ENCODE measurements at regions not wholly inside any gene's neighbourhood (a gene's known extent, or its start where the extent isn't known, plus 50 kb on each side); places are given as distances from the start of the nearest gene placed in this dataset.
A peak's percentile ranks its signal among the peaks of the same experiment; 100 is the strongest.

- no peak for DNase-seq (ENCODE audit: low spot score)
Measured at GRCh38 chr17:34140006-34140405, 115.1 kb upstream of the CCL2 start.

GRCh38 chr17:34141590-34141989, 113.5 kb upstream of the CCL2 start:
- no peak for DNase-seq (ENCODE audit: low spot score)

GRCh38 chr17:34143430-34143829, 111.7 kb upstream of the CCL2 start:
- no peak for DNase-seq (ENCODE audit: low spot score)

- DNase-seq (ENCODE audit: low spot score) = peak; percentile 7
Measured at GRCh38 chr17:34146440-34147043, 108.5 kb upstream of the CCL2 start.

DNA sequence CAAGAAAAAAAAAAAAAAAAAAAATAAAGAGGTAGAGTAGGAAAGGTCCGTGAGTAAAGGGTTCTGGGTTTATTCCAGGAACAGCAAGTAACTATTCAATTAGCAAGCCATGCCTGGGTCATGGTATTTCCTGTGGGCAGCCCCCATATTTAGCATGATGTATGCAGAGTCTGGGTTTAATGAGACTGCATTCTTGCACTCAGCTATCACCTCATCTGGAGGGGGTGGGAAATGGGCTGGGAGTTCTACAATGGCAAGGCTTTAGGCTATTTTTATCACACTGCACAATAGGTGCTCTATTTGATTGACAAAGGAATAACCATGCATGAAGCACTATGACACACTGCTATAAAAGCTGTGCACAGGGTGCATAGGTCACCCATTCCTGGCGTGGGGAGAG, 104.0 kb upstream of the CCL2 start:
- DNase-seq (ENCODE audit: low spot score) = no peak

DNA sequence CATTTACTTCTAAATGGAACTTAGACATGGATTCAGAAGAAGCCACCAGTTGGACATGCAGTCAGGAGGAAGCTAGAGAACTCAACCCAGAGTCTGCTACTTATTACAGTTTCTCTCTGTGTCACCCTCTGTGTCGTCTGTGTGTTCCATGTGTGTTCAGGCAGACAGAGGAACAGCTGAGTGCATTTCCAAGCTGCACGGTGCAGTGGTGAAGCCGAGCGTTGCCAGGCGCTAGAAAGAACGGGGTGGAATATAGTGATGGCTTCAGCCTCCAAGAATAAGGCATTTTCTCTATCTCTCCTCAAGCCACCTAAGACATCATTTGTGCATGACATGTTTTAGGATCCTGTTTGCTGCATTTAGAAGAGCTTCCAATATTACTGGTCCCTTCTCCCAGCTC, 101.1 kb upstream of the CCL2 start:
- no peak for DNase-seq (ENCODE audit: low spot score)

DNA sequence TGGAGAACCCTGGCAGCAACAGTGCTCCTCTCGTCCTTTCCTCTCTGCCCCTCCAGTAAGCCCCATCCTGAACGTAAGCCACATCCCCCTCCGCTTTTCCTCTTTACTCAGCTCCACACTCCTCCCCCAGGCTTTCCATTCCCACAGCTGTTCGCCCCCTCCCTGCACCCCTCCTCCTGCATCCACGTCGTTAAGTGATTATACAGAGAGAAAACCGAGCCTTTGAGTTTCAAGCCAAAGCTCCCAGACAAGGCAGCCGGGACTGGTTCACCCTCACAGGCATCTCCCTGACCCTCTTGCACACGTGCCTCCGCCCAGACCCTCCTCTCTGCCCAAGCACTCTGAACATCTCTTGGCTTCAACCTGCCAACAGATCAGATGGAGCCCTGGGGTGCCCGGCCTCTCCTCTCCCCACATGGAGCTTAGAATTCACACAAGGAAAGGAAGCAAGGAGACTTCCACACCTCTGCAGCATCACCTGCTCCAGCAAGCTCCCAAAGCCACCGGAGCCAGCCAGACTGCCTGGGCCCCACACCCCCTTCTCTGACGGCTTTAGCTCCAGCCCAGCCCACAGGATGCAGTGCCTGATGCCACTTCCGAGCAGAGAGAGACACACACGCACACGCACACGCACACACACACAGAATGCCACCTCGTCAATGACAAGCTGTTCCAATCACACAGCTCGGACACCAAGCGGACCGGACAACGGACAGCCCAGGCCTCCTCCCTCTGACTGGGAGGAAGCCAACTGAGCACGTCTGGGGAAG, 99.9 kb upstream of the CCL2 start:
- no peak for DNase-seq (ENCODE audit: low spot score)

DNA sequence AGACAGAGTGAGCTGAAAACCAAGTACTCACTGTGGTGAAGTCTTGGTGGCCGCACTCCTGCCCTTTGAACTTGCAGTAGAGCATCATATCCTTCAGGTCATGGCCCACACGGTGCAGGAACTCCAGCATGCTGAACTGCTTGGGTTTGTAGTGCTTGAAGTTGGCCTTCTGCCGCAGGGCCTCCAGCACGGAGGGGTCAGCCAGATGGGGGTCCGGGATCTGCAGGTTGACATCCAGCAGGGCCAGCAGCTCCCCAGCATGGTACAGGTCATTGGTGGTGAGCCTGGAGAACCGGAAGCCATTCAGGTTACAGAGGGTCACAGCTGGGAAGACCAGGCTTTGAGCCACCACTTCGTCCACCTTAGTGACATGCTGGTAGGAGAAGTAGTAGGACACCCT, 99.1 kb upstream of the CCL2 start:
- no peak for DNase-seq (ENCODE audit: low spot score)

GRCh38 chr17:34156401-34156740, 98.7 kb upstream of the CCL2 start:
- DNase-seq (ENCODE audit: low spot score) = no peak

DNA sequence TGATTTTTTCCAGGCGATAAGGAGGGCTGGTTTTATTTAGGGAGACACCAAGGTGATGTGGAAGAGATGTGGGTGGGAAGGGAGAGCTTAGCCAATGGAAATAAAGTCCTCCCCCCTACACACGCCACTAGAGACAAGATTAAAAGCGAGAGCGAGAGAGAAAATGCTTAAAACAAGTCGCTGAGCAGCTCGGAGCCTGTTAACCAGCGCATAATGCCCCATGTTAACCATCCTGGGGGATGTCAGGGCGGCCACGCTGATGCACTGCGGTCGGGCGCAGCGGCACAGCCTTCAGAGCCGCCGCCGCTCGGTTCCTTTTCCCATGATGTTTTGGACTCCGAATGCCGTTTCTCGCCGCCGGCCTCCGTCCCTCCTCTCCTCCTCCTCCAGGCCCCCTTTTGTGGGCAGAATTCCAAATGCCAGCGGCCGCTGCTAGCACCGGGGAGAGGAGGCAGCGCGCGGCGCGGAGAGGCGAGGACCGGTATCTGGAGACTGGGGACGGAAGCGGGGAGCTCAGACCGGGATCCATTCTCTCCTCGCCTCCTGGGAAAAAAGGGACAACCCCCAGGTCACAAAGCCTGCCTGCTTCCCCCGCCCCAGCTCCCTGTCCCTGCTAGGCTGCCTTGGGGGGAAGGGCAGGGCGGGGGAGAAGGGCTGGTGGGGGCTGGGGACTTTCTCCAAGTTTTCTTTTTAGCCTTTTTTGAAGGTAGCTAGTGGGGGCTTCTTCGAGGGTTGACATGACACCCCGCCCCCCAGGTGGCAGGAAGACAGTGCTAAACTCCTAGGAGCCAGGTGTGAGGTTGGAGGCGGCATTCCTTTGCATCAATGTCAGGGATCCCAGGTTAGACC, 98.1 kb upstream of the CCL2 start:
- no peak for DNase-seq (ENCODE audit: low spot score)

- no peak for DNase-seq (ENCODE audit: low spot score)
Measured at GRCh38 chr17:34161690-34162089, 93.4 kb upstream of the CCL2 start.

- DNase-seq (ENCODE audit: low spot score) = no peak
Measured at GRCh38 chr17:34163123-34163522, 92.0 kb upstream of the CCL2 start.

DNA sequence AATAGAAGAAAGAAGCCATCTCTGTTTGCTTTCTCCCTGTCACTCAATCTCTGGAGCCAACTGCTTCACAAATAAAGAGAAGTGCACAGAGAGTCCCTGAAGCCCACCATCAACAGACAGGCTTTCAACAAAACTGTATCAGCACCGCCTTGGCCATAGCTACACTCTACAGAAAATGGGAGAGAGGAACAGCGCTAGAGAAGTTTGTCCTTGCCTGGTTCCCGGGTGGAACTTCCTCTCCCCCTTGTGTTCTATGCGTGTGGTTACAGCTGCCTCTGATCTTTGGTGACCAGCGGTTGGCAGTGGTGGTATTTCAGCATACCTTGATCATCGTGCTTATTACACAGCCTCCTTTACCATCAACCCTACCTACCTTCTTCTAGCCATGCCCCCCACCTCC, 91.4 kb upstream of the CCL2 start:
- DNase-seq (ENCODE audit: low spot score) = peak; percentile 30

- DNase-seq (ENCODE audit: low spot score) = no peak
Measured at GRCh38 chr17:34164837-34165236, 90.2 kb upstream of the CCL2 start.

- no peak for DNase-seq (ENCODE audit: low spot score)
Measured at GRCh38 chr17:34166352-34166751, 88.7 kb upstream of the CCL2 start.

GRCh38 chr17:34167354-34167753, 87.7 kb upstream of the CCL2 start:
- DNase-seq (ENCODE audit: low spot score) = no peak

DNA sequence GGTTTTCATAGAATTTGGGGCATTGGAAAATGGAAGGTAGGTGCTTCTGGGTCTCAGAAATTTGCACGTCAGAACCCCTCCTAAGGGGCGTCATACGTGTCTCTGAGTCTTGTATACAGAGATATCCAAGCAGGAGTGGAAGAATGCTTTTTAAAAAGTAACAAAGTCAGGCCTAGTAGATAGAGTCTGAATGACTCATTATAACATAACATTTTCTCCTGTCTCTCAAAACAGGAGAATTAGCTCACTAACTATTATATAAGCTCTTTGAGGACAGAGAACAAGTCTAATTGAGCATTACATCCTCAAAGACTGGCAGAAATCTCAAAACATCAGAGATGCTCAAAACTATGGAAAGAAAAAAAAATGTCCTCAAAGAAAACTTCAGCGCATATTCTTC, 86.1 kb upstream of the CCL2 start:
- no peak for DNase-seq (ENCODE audit: low spot score)

DNA sequence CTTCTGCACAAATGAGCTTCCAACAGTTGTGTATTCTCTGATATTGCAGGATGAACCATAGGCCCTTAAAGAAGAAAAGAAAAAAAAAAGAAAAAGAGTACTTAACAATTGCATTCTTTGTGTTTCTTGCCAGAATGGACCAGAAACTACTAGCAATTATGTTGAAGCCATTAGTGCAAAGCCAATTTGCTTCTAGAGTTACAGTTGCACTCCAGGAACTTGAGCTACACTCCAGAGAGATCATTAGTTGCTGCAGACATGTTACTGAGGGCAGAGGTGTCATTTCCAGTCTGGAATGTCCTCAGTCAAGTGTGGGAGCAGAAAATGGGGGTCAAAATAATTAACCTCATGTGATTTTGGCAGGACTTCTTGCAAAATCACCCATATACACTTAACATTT, 85.6 kb upstream of the CCL2 start:
- no peak for DNase-seq (ENCODE audit: low spot score)

DNA sequence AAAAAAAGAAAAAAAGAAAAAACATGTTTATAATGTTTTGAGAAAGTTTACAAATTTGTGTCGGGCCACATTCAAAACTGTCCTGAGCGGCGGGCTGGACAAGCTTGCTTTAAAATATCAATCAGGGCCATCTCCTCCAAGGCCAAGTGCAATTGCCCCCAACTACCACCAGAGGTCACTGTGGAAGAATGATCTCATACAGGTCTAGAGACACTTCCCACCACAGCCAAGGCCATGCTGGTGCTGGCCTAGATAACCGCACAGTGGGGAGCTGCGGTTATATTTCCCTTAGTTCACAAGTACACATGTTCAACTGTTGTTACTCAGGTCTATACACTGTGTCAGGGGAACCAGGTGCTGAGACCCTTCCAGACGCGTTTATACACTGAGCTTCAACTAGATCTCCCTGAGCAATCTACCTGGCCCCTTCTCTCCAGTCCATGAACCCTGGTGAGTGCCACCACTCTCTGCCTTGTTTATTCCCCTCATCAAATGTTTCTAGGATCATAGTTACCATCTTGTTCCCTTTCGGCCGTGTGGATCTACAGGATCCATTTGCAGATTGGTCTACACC, 83.8 kb upstream of the CCL2 start:
- peak; percentile 46 for DNase-seq (ENCODE audit: low spot score)

DNA sequence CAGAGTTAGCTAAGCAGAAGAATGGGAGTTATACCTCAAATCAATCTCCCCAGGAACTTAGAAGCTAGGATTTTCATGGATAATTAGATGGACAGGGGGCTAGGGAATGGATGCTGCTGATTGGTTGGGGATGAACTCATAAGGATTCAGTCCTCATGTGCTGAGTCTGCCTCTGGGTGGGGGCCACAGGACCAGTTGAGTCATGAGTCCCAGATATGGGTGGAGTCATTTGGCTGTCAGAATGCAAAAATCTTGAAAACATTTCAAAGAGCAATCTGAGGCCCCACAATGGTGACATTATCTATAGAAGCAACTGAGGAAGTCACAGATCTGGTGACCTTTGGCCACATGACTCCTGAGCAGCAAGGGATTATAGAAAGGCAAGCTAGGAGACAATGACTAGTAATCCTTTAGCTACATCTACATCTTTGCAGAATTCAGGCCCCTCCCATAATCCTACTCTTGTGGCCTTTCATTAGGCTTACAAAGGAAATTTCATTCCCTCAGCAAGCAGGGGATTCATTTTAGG, 82.6 kb upstream of the CCL2 start:
- DNase-seq (ENCODE audit: low spot score) = no peak

- no peak for DNase-seq (ENCODE audit: low spot score)
Measured at GRCh38 chr17:34173241-34173640, 81.8 kb upstream of the CCL2 start.

DNA sequence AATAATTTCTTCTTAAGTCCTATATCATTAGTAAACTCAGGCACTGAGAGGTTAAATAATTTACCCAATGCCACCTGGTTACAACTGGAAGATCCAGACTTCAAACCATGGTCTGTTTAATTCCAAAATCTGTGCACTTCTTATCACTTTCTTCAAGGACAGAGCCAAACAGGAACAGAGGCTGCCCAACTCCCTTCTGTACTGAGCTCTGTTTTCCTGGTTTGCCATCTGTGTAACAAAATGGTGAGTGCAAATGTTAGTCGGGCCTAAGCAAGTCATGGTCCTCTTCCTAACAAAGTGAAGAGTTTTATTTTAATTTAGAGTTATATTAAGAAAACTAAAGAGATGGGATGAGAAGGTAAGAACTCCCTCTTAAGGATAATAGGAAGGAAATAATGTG, 80.6 kb upstream of the CCL2 start:
- DNase-seq (ENCODE audit: low spot score) = no peak

DNA sequence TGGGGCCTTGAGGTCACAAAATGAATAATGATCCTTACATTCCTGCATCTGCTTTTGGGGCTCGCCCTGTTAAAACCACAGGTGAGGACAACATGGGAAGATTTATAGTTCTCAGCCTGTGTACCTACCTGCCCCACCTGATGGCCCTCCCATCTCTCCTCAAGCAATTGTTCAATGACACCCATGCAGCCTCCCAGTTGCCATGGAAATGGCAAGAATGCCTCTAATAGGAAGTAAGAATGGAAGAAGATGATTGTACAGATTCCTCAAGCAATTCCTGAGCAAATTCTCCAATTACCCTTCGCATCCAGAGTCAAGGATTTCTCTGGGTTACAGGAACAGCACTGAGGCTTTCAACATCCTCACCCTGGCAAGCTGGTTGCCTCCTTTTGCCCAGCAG, 78.6 kb upstream of the CCL2 start:
- DNase-seq (ENCODE audit: low spot score) = no peak

All from pons (tissue), 1 donor.